Stimulated activated CD4-positive, alpha-beta T cell treated with anti-CD3 and anti-CD28 coated beads, Interleukin-15, amount 100 ng/mL, for 48 hours (primary cell): ENCODE measurements at regions not wholly inside any gene's neighbourhood (a gene's known extent, or its start where the extent isn't known, plus 50 kb on each side); places are given as distances from the start of the nearest gene placed in this dataset.
"Not testable (repeated sequence)": the region's sequence is repeated elsewhere in the genome, so short reads cannot be mapped to it uniquely, and the experiment has no call there.

Experiments used
- DNase-seq, 2 donors: peaks; one replicate each; pipeline ENCODE4 v3.0.0-alpha.2; 2020; ENCODE audit warnings: low read depth in 2 of 2

- no peak for DNase-seq
Observed at GRCh38 chr1:213679153-213679552, 308.6 kb upstream of the PROX1 start.

DNA sequence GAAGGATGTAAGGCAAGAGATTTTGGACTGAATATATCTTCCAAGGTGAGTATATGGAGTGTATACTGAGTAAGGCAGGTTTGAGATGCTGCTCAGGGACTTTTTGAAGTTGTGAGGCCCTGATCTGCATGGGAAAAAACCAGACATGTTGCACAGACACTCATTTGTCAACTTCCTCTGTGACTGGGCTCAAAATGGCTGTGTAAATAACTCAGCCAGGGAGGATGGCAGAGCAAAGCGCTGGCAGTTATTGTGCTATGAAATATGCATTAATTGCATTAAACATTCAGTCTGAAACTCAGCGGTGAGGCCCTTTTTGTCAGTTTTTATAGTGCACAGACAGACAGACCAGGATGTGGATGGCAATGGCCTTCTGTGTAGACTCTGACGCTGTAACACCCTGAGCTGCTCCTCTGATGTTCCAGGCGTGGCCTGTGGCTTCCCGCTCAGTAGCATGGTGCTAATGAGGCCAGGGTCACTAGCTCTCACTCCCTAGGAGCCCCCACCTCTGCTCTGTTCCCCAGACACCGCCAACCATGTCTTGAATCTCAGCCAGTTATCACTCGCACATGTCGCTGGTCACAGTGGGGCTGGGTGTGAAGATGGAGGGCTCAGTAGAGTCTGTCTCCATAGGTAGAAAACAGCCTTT lies 307.0 kb upstream of the PROX1 start:
- no peak for DNase-seq

DNA sequence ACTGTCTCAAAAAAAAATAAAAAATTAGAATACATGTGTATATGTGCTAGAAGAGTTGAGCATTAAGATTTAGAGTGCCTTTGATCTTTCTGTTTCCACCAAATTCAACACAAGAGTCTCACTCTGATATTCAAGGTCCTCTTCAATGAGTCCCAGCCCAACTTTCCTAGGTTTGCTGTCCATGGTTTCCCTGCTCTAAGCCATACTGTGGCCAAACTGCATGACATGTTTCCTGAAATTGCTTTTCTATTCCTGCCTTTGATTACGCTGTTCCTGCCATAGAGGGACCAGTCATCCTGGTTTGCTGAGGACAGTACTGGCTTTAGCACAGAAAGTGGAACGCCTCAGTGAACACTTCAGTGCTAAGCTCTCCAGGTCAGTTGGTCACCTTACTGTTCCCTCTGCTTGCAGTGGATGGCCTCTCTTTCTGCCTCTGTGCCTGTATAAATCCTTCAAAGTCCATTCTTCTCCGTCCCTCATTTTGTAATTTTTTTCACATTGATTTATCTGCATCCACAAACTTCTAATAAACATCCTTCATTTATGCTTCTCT lies 305.9 kb upstream of the PROX1 start:
- no peak for DNase-seq

GRCh38 chr1:213683529-213683928 lies 304.2 kb upstream of the PROX1 start:
- no peak for DNase-seq

- DNase-seq: no peak
Observed at GRCh38 chr1:213684454-213684853, 303.3 kb upstream of the PROX1 start.

DNA sequence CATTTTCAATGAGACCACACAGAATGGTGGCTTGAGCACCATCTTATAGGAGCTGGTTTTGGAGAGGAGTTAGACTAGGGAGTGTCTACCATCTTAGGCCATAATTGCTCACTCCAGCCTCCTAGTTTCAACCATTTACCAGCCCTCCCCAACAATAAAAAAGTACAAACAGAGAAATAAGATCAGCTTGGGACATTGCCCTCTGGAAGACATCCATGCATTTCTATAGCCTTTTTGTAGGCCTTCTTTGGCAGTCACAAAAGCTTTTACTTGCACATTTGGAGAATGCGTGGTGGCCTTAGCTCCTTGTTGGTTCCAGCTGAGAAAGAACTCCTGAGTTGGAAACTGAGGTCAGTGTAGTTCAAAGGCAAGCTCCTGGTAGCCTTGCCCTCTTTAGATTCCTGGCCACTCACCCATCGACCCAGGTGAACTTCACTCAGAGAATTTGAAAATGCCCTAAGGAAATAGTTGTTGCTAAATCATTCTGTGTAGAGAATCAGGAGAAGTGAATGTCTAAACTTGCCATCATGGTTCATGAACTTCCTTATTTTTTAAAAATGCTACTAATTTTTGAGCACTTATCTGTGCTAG lies 301.7 kb upstream of the PROX1 start:
- no peak for DNase-seq

GRCh38 chr1:213686983-213687382 lies 300.8 kb upstream of the PROX1 start:
- no peak for DNase-seq

GRCh38 chr1:213687832-213688231 lies 299.9 kb upstream of the PROX1 start:
- no peak for DNase-seq

DNA sequence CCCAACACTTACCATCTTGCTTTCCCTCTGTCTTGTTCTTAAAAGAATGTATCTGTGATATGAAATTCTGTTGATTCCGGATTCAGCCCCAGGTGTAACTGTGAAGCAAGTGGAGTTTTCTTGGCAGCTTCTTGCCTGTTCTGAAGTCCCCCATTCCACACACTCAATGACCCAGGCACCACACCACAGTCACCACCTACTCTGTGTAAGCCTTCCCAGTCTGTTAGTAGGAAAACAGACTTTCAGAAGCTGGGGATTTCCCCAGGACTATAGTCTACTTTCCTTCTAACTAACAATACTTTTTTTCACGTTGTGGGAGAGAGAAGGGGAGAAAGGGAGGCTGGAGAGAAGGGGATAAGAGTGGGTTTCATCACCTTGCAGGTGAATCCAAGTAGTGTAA lies 299.1 kb upstream of the PROX1 start:
- no peak for DNase-seq

GRCh38 chr1:213689260-213689659 lies 298.5 kb upstream of the PROX1 start:
- DNase-seq: no peak

DNA sequence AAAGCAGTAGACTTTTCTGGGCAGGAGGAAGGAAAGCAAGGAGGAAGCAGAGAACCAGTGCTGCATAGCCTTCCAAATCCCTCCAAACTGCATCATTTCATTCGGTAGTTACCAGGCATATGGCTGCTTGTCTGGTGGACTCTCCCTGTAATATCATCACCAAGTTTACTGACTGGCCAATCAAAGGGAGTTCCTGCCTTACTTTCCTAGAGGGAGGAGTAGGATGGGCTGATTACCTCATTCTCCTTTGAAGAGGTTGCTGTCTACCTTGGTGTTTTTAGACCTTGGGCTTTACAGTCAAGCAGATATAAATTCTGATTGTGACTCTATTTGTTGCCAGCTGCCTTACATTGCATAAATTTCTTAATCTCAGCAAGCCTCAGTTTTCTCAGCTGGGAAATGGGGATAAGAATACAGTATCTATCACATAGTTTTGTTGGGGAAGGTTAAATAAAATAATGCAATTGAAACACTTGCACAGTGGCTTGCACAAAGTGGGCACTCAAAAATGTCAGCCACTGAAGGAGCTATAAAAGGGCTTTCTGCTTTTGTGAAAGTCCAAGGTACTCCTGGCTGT lies 297.3 kb upstream of the PROX1 start:
- no peak for DNase-seq

DNA sequence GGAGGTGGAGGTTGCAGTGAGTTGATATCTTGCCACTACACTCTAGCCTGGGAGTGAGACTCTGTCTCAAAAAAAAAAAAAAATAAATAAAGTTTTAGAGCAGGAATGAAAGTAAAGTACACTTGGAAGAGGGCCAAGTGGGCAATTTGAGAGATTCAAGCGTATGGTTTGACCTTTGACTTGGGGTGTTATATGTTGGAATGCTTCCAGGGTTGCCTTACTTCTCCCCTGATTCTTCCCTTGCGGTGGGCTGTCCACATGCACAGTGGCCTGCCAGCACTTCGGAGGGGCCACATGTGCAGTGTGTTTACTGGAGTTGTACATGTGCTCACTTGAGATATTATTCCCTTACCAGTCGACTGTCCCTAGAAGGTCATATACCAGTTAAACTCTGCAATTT lies 295.5 kb upstream of the PROX1 start:
- no peak for DNase-seq

DNA sequence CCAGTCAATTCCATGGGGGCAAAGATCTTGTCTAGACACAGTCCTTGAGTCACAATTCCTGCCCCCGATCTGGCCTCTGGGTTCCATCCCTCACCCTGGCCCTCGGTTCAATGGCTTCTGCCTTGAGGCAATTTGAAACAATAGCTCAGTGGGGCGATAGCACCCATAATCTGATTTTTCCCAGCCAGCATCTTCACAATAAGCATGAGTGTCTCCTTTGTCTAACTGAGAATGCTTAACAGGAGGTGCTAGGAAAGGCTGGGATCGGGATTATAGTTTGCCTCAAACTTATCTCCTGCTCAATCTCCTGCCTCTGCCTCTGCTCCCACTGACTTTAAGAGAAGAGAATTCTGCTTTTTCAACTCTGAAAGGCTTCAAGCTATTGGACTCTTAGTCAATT lies 293.9 kb upstream of the PROX1 start:
- DNase-seq: no peak

DNA sequence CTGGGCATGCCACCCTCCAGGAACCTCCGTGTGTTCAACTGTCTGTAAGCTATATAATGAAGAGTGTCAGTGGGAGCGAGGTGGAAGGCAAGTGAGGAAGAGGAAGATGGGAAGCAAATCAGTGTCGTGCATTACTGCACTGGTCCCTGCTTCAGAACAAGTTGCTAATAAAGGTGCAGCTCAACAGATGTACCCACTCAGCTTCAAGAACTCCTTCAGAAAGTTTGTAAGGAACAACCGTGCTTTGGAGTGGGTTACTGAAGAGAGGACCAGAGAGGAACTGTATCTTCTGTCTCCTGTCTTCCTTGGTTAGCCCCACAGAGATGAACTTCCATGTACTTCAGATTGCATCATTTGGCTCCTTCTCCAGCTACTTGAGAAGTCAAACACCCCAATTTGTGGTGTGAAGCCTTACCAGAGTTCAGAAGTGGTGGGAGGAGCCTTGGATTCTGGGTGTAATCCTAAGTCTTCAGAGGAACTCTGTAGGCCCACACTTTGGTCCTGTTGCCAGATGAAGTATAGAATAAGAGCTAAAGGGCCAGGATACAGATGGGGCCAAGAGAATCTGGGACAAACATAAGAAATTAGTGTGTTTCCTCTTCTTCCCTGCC lies 290.5 kb upstream of the PROX1 start:
- no peak for DNase-seq

DNA sequence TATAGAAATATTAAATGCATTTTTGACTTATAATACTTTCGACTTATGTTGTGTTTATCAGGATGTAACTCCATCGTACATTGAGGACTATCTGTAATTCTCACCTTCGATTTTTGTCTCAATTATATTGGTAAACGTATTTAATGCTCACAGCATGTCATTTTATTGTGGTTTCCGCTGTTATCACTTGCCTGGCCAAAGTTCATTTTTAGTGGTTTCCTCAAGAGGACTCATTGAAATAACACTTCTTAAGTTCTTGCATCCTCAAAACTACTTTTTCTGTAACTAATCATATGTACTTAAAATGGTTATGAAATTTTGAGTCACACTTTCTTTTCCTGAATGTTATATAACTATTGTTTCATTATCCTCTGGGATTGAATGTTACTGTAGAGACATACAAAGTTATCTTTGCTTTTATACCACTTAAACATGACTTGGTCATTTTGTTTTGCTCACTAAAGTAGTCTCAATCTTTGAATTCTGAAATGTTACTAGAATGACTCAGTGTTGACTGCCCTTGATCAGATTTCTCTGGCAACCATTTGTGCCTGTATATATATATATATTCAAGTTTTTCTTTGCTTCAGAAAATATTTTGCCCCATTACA lies 289.6 kb upstream of the PROX1 start:
- no peak for DNase-seq

DNA sequence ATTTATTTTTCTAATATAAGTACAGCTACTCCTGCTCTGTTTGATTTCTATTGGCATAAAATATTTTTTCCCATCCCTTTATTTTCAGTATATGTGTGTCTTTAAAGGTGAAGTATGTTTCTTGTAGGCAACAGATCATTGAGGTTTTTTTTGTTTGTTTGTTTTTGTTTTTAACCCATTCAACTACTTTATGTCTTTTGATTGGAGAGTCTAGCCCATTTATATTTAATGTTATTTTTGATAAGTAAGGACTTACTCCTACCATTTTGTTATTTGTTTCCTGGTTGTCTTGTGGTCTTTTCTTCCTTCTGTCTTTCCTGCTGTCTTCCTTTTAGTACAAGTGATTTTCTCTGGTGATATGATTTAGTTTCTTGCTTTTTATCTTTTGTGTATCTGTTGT lies 285.1 kb upstream of the PROX1 start:
- DNase-seq: no peak

DNA sequence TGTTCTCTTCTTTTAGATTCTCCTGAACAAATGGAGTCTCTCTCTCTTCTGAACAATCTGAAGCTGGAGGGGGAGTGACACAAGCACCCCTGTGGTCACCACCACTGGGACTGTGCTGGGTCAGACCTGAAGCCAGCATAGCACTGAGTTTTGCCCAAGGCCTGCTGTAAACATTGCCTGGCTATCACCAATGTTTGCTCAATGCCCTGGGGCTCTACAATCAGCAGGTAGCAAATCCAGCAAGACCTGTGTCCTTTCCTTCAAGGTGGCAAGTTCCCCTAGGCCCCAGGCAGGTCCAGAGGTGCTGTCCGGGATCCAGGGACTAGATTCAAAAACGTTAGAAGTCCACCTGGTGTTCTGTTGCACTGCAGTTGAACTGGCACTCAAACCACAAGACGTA lies 282.8 kb upstream of the PROX1 start:
- DNase-seq: no peak

DNA sequence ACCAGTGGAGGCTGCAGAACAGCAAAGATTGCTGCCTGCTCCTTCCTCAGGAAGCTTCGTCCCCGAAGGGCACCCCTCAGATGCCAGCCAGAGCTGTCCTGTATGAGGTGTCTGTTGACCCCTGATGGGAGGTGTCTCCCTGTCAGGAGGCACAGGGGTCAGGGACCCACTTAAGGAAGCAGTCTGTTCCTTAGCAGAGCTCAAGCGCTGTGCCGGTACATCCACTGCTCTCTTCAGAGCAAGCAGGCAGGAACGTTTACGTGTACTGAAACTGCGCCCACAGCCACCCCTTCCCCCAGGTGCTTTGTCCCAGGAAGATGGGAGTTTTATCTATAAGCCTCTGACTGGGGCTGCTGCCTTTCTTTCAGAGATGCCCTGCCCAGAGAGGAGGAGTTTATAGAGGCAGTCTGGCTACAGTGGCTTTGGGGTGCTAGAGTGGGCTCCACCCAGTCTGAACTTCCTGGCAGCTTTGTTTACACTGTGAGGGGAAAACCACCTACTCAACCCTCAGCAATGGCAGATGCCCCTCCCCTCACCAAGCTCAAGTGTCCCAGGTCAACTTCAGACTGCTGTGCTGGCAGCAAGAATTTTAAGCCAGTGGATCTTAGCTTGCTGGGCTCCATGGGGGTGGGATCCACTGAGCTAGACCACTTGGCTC lies 275.8 kb upstream of the PROX1 start:
- not testable (repeated sequence) for DNase-seq

- no peak for DNase-seq
Observed at GRCh38 chr1:213714645-213715044, 273.1 kb upstream of the PROX1 start.

DNA sequence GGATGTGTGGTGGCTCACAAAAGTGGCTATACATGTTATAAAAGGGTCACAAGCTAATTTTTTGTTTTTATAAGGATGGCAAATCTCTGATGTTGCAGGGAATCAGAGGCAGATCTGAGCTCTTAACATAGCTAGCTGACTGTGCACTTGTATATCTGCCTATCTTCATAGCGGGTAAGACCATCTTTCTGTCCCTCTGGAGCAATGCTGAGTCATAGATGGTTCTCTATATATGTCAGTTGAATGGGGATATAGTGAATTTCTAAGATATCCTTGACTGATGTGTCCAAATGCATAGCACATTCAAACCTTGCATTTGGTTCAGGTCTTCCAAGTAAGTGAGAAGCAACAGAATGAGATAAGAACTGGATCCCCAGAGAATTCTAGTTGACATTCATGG lies 272.6 kb upstream of the PROX1 start:
- no peak for DNase-seq

GRCh38 chr1:213719462-213719861 lies 268.3 kb upstream of the PROX1 start:
- no peak for DNase-seq

GRCh38 chr1:213720032-213720431 lies 267.7 kb upstream of the PROX1 start:
- no peak for DNase-seq
